HG02973 (cell line): ENCODE measurements at regions not wholly inside any gene's neighbourhood (a gene's known extent, or its start where the extent isn't known, plus 50 kb on each side); places are given as distances from the start of the nearest gene placed in this dataset.

Source experiments
- ATAC-seq: cut with Tn5 transposase; IDR thresholded peaks from one replicate; pipeline ENCODE4 v1.9.1; 2021; ENCODE audit warnings: moderate library complexity; ENCODE audit not compliant: unreplicated experiment

- no peak for ATAC-seq
Measured at GRCh38 chr9:106404137-106404536, 458.8 kb upstream of the ZNF462 start.

GRCh38 chr9:106405871-106406435, 457.0 kb upstream of the ZNF462 start:
- no peak for ATAC-seq

- no peak for ATAC-seq
Measured at GRCh38 chr9:106414042-106414441, 448.9 kb upstream of the ZNF462 start.

GRCh38 chr9:106417685-106418084, 445.3 kb upstream of the ZNF462 start:
- ATAC-seq, result no peak

DNA sequence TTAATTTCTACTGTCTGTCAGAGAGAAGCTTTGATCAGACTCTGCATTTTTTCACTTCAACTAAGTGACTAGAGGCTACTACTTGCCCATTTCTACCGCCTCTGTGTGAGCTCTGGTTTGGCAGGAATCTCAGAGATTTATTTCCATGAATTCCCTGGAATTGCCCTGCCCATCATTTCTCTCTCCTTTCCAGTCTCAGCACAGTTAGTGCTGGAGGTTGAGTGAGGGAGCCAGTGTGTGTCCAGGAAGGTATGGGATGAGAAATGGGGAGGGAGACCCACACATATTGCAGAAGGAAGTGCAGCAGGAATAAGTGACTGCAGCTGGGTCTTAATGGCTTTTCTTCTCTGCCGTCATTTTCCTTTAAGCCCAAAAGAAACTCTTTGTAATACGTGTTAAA, 443.1 kb upstream of the ZNF462 start:
- no peak for ATAC-seq

DNA sequence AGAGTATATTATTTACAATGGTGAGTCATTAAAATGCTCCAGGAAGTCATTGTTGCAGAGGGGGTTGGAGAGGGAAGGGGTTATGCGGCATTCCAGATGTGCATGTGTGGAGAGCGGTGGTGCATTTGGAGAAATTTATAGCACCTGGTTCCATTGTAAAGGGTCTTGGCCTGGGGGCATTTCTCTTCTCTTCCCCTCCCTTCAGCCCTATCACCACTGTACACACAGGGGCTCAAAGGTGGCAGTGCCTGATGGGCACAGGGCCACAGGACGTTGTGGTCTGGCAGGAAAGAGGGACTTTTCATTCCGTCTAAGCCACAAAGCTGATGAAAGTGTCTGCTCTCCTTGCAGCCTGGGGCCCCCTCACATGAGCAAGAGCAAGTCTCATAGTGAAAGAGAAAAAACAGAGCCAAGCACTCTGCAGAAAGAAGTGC, 442.4 kb upstream of the ZNF462 start:
- peak; percentile 63 for ATAC-seq

GRCh38 chr9:106421772-106422171, 441.2 kb upstream of the ZNF462 start:
- ATAC-seq, result peak; percentile 42

GRCh38 chr9:106423575-106423974, 439.4 kb upstream of the ZNF462 start:
- no peak for ATAC-seq

DNA sequence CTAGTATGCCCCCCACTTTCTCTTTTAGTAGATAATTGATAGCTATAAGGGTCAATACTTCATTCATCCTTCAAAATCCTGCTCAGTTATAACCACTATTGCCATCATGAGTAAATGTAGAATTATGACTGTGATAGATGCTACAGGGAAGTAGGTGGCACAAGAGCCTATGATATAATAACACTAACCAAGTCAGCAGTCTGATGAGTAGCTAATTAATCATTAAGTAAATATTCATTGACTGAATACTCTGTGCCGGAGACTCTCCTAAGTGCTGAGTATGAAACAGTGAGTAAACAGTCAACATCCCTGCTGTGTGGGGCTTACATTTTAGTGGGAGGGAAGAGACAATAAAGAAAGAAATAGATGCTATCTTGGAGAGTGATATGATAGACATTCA, 430.3 kb upstream of the ZNF462 start:
- ATAC-seq, result no peak

DNA sequence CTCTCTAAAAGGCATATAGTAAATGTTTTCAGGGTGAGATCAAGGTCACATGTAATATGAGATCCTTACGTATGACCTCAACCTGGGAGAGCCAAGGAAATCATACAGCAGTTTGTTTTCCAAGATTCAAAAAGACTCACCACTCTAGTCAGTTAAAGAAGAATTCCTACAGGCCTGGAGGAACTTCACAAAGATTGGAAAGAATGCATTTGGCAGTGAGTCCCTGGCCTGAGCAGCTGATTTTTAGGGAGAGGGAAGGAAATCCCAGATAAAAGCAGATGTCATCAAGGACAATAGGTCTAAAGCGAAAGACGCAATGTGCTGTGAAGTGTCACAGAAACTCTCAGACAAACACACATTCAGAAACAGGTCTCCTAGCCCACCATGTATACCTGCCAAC, 424.0 kb upstream of the ZNF462 start:
- ATAC-seq, result no peak

- no peak for ATAC-seq
Measured at GRCh38 chr9:106441283-106441682, 421.7 kb upstream of the ZNF462 start.

DNA sequence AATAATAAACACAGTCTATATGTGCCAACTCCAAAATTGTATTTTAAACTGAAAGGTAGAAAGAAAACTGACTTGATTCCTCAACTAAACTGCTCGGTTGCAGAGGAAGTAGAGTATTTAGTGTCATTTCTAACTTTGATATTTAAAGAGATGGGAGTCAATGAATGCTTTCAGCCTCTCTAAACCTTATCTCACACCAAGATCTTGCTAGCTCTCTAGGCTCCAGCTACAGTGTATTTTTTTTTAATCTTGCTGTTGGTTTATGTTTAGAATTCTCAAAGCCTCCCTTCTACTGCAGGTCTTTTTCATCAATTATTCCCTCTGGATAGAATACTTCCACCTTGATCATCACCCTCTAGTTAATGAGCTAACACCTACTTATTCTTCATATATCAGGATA, 419.4 kb upstream of the ZNF462 start:
- ATAC-seq, result no peak

- ATAC-seq, result no peak
Measured at GRCh38 chr9:106445107-106445506, 417.9 kb upstream of the ZNF462 start.

DNA sequence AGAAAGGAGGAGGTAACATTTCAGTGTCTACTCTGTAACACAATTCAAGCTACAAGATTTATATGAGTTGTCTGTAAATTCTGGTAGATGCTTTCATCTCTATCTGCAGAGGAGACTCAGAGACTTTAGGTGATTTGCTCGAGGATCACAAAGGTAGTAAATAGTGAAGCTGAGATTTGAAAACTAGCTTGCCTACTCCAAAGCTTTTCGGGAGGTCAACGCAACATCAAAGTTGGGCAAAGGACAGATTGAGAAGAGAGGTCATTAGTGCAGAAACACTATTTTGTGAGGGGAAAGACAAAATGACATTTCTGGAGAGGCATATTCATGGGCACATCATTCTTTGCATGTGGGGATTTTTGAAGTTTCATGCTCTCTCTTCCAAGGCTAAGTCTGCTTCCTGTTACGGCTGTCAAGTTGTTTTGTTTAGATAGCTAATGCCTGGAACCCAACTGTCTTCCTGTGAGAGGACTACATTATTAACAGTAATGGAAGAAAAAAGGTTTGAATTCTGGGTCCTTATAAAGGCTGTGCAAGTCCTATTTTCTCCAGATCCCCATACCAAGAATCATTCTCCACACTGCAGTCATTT, 413.5 kb upstream of the ZNF462 start:
- no peak for ATAC-seq

- no peak for ATAC-seq
Measured at GRCh38 chr9:106450549-106450948, 412.4 kb upstream of the ZNF462 start.

DNA sequence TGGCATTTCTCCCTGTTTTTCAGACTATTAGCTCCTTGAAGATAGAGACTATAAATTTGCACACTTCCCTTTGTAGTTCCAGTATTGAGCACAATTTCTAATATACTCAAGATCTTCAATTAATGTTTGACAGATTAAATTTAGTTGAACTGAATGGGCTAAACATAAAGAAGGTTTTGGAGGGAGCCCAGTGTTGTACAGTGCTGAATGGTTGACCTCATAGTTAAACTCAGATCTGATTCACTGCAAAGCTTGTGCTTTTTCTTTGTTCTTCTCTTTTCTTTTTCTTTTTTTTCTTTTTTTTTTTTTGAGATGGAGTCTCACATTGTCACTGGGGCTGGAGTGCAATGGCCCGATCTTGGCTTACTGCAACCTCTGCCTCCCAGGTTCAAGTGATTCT, 411.7 kb upstream of the ZNF462 start:
- ATAC-seq, result no peak

GRCh38 chr9:106456581-106456980, 406.4 kb upstream of the ZNF462 start:
- ATAC-seq, result no peak

DNA sequence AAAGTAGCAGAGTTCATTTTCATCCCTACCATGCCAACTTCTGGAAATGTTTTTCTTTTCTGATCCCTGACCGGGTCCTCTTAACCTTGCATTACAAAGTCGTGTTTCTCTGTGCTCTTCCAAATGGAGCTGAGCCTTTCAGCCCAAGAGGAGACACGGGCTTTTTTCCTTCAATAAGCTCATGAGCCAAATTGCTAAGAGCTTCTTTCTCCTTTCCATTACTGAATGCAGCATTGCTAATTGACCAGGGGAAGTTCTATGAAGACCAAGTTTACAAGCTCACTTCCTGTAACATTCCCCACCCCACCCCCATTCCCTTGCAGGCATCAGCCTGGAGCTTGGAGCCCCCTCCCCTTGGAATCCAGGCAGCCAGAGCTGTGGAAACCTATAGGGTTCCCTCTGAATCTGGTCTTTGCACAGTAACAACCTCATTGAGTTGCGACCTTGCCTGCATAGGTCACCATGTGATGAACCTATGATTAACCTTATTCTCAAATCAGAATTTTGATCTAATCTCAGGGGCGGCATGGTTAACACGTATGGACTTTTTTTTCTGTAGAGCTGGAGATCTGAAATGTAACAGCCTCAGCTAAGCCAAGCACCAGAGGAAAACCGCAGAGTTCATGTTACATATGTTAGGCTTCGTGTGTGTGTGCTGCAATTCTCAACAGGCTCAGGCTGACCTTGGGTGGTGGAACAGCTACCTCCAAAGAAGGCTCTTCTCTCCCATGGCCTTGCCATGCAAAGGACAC, 395.7 kb upstream of the ZNF462 start:
- ATAC-seq, result no peak

GRCh38 chr9:106467865-106468164, 395.2 kb upstream of the ZNF462 start:
- no peak for ATAC-seq

GRCh38 chr9:106468431-106468830, 394.5 kb upstream of the ZNF462 start:
- ATAC-seq, result no peak

DNA sequence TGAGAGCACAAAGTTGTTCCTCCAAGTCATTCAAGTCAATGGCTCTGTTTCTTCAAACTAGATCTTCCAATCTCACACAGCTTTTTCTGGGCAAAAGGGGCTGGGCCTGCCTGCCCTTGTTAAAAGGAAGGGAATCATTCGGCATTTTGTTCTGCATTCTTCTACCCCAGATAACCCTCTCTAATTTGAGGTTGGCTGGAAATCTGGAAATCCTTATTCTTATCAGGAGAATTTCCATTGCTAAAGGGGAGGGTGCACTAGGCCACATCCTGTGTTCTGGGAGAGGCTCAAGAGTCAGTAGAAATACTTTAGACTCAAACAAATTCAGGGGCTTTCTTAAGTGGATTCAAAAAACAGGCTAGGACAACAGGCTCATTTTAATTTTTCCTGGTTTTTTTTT, 384.7 kb upstream of the ZNF462 start:
- no peak for ATAC-seq

DNA sequence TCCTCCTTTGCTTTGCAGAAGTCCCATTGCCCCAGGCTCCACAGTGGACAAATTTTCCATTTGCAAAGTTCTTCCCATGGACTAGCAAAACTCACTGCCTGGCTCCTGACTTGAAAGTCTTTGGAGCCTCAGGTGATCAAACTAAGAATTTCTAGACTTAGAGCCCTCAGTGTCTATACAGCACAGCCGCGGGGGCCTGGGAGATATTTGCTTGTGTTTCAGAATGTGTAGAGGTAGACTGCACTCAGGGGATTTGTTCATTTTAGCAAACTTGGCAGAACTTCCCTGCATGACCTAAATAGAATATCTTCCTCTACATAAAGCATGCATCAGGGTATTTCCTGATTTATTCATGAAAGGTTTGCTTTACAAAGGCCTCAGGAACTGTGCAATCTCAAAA, 384.2 kb upstream of the ZNF462 start:
- ATAC-seq, result no peak

- ATAC-seq, result no peak
Measured at GRCh38 chr9:106479679-106480078, 383.3 kb upstream of the ZNF462 start.
